Spinal cord (tissue), 9 donors: ENCODE measurements at regions not wholly inside any gene's neighbourhood (a gene's known extent, or its start where the extent isn't known, plus 50 kb on each side); places are given as distances from the start of the nearest gene placed in this dataset.

Experiments
- DNase-seq, 6 donors: peaks; one replicate each; pipeline versions ENCODE4 v3.0.0 to v3.0.0-alpha.2; 2013 to 2015; ENCODE audit warnings: low spot score in 6 of 6, low read depth in 4 of 6
- H3K27ac ChIP-seq: one replicate; pipeline ENCODE4 v1.5.1; 2013; ENCODE audit warnings: low read depth, low read length, control low read depth
- H3K27me3 ChIP-seq: one replicate; pipeline ENCODE4 v1.6.1; 2013; ENCODE audit warnings: low read length; ENCODE audit not compliant: control insufficient read depth, insufficient read depth
- H3K36me3 ChIP-seq: one replicate; pipeline ENCODE4 v1.6.1; 2013; ENCODE audit warnings: low read length; ENCODE audit not compliant: control insufficient read depth, insufficient read depth
- H3K4me1 ChIP-seq: one replicate; pipeline ENCODE4 v1.6.1; 2013; ENCODE audit warnings: low read length; ENCODE audit not compliant: control insufficient read depth, insufficient read depth
- H3K4me3 ChIP-seq: one replicate; pipeline ENCODE4 v1.5.1; 2013; ENCODE audit warnings: low read depth, low read length, control low read depth
- H3K9me3 ChIP-seq: one replicate; pipeline ENCODE4 v1.6.1; 2013; ENCODE audit warnings: low read length; ENCODE audit not compliant: control insufficient read depth, insufficient read depth
- WGBS: methylation state at CpG from one replicate; pipeline ENCODE4 v1.1.5; 2013; ENCODE audit warnings: missing lambda C conversion rate; ENCODE audit not compliant: insufficient coverage; 5-methylcytosine and 5-hydroxymethylcytosine counted together
- donor health status: healthy.

GRCh38 chr4:189198624-189199023 lies 742.0 kb upstream of the FRG1 start:
- WGBS = 94% methylated on average over 4 of the region's 10 CpGs
- Histone ChIP-seq H3K9me3 (no peaks in the 10 kb centered on the region), H3K27ac (no peak overlapping the region), H3K4me1 (peaks cover 3% of the 10 kb centered on the region), H3K4me3 (no peak overlapping the region), H3K27me3 (no peaks in the 10 kb centered on the region), H3K36me3 (no peaks in the 10 kb centered on the region)
- DNase-seq = no peak

GRCh38 chr4:189200353-189200752 lies 740.3 kb upstream of the FRG1 start:
- Histone ChIP-seq H3K27ac (no peak overlapping the region), H3K36me3 (no peaks in the 10 kb centered on the region), H3K9me3 (no peaks in the 10 kb centered on the region), H3K4me1 (peaks cover 3% of the 10 kb centered on the region), H3K4me3 (no peak overlapping the region), H3K27me3 (no peaks in the 10 kb centered on the region)
- WGBS = 30% methylated on average over 3 of the region's 7 CpGs
- DNase-seq = peak in 1 of 6 donors; percentile 35

GRCh38 chr4:189202182-189202868 lies 738.3 kb upstream of the FRG1 start:
- Histone ChIP-seq H3K9me3 (no peaks in the 10 kb centered on the region), H3K4me3 (peak overlapping the region; percentile 19), H3K4me1 (peaks cover 3% of the 10 kb centered on the region), H3K27ac (peak overlapping the region; percentile 40), H3K36me3 (no peaks in the 10 kb centered on the region), H3K27me3 (no peaks in the 10 kb centered on the region)
- DNase-seq = peak; percentile 15 to 84 (median 28)
- WGBS = 17% methylated on average over 1 of the region's 16 CpGs

- WGBS = 74% methylated on average over 8 of the region's 8 CpGs
- H3K9me3 ChIP-seq = no peaks in the 10 kb centered on the region
- DNase-seq = peak in 2 of 6 donors; percentile 8 to 29
- H3K27ac ChIP-seq = peak overlapping the region; percentile 40
- no peaks in the 10 kb centered on the region for H3K36me3 ChIP-seq
- no peak overlapping the region for H3K4me3 ChIP-seq
- H3K4me1 ChIP-seq = peaks cover 3% of the 10 kb centered on the region
- H3K27me3 ChIP-seq = no peaks in the 10 kb centered on the region
Observed at GRCh38 chr4:189202869-189203271, 737.8 kb upstream of the FRG1 start.

GRCh38 chr4:189204616-189205015 lies 736.1 kb upstream of the FRG1 start:
- H3K27ac ChIP-seq = no peak overlapping the region
- peaks cover 3% of the 10 kb centered on the region for H3K4me1 ChIP-seq
- no peak overlapping the region for H3K4me3 ChIP-seq
- no peak for DNase-seq
- H3K9me3 ChIP-seq = no peaks in the 10 kb centered on the region
- 90% methylated on average over 7 of the region's 8 CpGs for WGBS
- no peaks in the 10 kb centered on the region for H3K36me3 ChIP-seq
- H3K27me3 ChIP-seq = no peaks in the 10 kb centered on the region

- no peaks in the 10 kb centered on the region for H3K36me3 ChIP-seq
- DNase-seq = peak in 1 of 6 donors; percentile 34
- H3K4me3 ChIP-seq = no peak overlapping the region
- no peak overlapping the region for H3K27ac ChIP-seq
- H3K9me3 ChIP-seq = no peaks in the 10 kb centered on the region
- no peaks in the 10 kb centered on the region for H3K27me3 ChIP-seq
- H3K4me1 ChIP-seq = peaks cover 3% of the 10 kb centered on the region
- 58% methylated on average over 6 of the region's 10 CpGs for WGBS
Observed at GRCh38 chr4:189206953-189207352, 733.7 kb upstream of the FRG1 start.

- Histone ChIP-seq H3K9me3 (no peaks in the 10 kb centered on the region), H3K4me3 (no peak overlapping the region), H3K4me1 (no peaks in the 10 kb centered on the region), H3K27ac (no peak overlapping the region), H3K27me3 (no peaks in the 10 kb centered on the region), H3K36me3 (no peaks in the 10 kb centered on the region)
- DNase-seq = no peak
- WGBS = 83% methylated on average over 5 of the region's 5 CpGs
Observed at GRCh38 chr4:189207872-189208271, 732.8 kb upstream of the FRG1 start.

GRCh38 chr4:189215574-189215973 lies 725.1 kb upstream of the FRG1 start:
- WGBS = no CpG with 5 or more reads among the region's 3 CpGs
- no peak overlapping the region for H3K27ac ChIP-seq

GRCh38 chr4:189221691-189222090 lies 719.0 kb upstream of the FRG1 start:
- Histone ChIP-seq H3K4me3 (no peak overlapping the region), H3K27ac (no peak overlapping the region), H3K27me3 (no peaks in the 10 kb centered on the region), H3K36me3 (no peaks in the 10 kb centered on the region), H3K9me3 (no peaks in the 10 kb centered on the region), H3K4me1 (no peaks in the 10 kb centered on the region)
- DNase-seq = no peak
- WGBS = 88% methylated on average over 3 of the region's 4 CpGs

More at GRCh38 chr4:189215574-189215973, 725.1 kb upstream of the FRG1 start:
- Histone ChIP-seq H3K9me3 (no peaks in the 10 kb centered on the region), H3K27me3 (no peaks in the 10 kb centered on the region), H3K36me3 (no peaks in the 10 kb centered on the region), H3K4me1 (no peaks in the 10 kb centered on the region), H3K4me3 (no peak overlapping the region)
- DNase-seq = no peak

- no peaks in the 10 kb centered on the region for H3K27me3 ChIP-seq
- H3K4me1 ChIP-seq = no peaks in the 10 kb centered on the region
- no peaks in the 10 kb centered on the region for H3K9me3 ChIP-seq
- no peak overlapping the region for H3K27ac ChIP-seq
- no peak overlapping the region for H3K4me3 ChIP-seq
- DNase-seq = no peak
- no peaks in the 10 kb centered on the region for H3K36me3 ChIP-seq
- WGBS = no CpG with 5 or more reads among the region's 1 CpG
Observed at GRCh38 chr4:189228726-189229125, 711.9 kb upstream of the FRG1 start.
